ENCODE measurements at regions not wholly inside any gene's neighbourhood (a gene's known extent, or its start where the extent isn't known, plus 50 kb on each side); places are given as distances from the start of the nearest gene placed in this dataset.

DNA sequence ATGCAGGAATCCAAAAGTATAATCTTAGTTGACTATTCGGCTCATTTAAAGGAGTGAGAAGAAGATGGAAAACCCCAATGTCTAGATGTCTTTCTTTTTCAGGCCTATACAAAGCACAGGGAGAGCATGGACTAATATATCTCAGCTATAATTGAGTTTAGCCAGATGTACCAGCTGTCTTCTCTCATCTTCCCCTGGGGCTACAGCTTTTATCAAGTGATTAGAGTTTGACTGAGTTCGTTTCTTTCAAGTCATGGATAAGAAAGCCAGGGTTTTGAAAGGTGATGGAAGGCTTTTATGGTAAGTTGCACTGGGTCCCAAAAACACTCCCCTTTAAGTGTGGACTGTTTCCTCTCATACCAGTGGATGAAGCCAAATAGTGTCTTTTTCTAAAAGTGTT is 1172.8 kb upstream of the TENM4 start:
- Histone ChIP-seq H3K36me3 (replicated peaks in 1 of 2) (no peaks in the 10 kb centered on the region), H3K27me3 (no peaks in the 10 kb centered on the region), H3K4me1 (replicated peaks in 1 of 2) (no peaks in the 10 kb centered on the region), H3K9me3 (replicated peaks in 1 of 3) (no peaks in the 10 kb centered on the region), H3K27ac (no peak overlapping the region), H3K4me3 (no peak overlapping the region)
- WGBS, 4 donors = 62 to 76% (median 71%) methylated on average over 2 of the region's 2 CpGs
- TF ChIP-seq, protein P1, sequence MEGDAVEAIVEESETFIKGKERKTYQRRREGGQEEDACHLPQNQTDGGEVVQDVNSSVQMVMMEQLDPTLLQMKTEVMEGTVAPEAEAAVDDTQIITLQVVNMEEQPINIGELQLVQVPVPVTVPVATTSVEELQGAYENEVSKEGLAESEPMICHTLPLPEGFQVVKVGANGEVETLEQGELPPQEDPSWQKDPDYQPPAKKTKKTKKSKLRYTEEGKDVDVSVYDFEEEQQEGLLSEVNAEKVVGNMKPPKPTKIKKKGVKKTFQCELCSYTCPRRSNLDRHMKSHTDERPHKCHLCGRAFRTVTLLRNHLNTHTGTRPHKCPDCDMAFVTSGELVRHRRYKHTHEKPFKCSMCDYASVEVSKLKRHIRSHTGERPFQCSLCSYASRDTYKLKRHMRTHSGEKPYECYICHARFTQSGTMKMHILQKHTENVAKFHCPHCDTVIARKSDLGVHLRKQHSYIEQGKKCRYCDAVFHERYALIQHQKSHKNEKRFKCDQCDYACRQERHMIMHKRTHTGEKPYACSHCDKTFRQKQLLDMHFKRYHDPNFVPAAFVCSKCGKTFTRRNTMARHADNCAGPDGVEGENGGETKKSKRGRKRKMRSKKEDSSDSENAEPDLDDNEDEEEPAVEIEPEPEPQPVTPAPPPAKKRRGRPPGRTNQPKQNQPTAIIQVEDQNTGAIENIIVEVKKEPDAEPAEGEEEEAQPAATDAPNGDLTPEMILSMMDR (IDR thresholded peaks at IDR 0.05) = no peak
- no peak for TF ChIP-seq POLR2A (IDR thresholded peaks at IDR 0.05)
- no peak for DNase-seq
- intact Hi-C loops (cut with DNase I) = no loop called here

GRCh38 chr11:80610516-80610915 is 1169.7 kb upstream of the TENM4 start:
- Histone ChIP-seq H3K36me3 (replicated peaks in 1 of 2) (no peaks in the 10 kb centered on the region), H3K27me3 (no peaks in the 10 kb centered on the region), H3K4me3 (no peak overlapping the region), H3K27ac (no peak overlapping the region), H3K4me1 (replicated peaks in 1 of 2) (no peaks in the 10 kb centered on the region), H3K9me3 (replicated peaks in 1 of 3) (no peaks in the 10 kb centered on the region)
- no peak for TF ChIP-seq POLR2A (IDR thresholded peaks at IDR 0.05)
- TF ChIP-seq, protein P1 (IDR thresholded peaks at IDR 0.05) = no peak
- intact Hi-C loops (cut with DNase I) = no loop called here
- WGBS, 4 donors = 91 to 96% (median 95%) methylated on average over 7 of the region's 7 CpGs
- no peak for DNase-seq

DNA sequence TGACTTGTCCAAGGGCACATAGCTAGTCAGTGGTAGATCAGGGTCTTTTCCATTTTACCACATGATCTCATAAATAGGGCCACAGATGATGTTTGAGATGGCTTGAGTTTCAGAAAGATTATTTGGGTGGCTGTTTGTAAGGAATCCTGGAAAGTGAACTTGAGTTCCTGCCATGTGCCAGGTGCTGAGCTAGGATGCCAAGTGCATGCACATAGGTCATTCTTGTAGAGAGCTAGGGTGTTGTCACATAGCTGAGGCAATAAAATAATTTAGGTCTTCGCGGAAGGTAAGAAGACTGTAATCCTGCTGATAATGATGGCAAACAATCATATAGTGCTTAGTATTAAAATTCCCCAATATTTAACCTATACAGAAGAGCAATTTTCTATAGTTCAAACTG is 1162.6 kb upstream of the TENM4 start:
- 93 to 100% (median 98%) methylated on average over 2 of the region's 2 CpGs for WGBS, 4 donors
- no peak for DNase-seq
- TF ChIP-seq, protein P1 (IDR thresholded peaks at IDR 0.05) = no peak
- no peak for TF ChIP-seq POLR2A (IDR thresholded peaks at IDR 0.05)
- H3K4me3 ChIP-seq = no peak overlapping the region
- no peaks in the 10 kb centered on the region for H3K4me1 ChIP-seq (replicated peaks in 1 of 2)
- no peaks in the 10 kb centered on the region for H3K36me3 ChIP-seq (replicated peaks in 1 of 2)
- H3K27me3 ChIP-seq = no peaks in the 10 kb centered on the region
- no peak overlapping the region for H3K27ac ChIP-seq
- intact Hi-C loops (cut with DNase I) = no loop called here
- no peaks in the 10 kb centered on the region for H3K9me3 ChIP-seq (replicated peaks in 1 of 3)

- no peak overlapping the region for H3K4me3 ChIP-seq
- intact Hi-C loops (cut with DNase I) = no loop called here
- no peaks in the 10 kb centered on the region for H3K4me1 ChIP-seq (replicated peaks in 1 of 2)
- 90 to 95% (median 91%) methylated on average over 6 of the region's 6 CpGs for WGBS, 4 donors
- DNase-seq = no peak
- H3K27ac ChIP-seq = no peak overlapping the region
- H3K36me3 ChIP-seq (replicated peaks in 1 of 2) = no peaks in the 10 kb centered on the region
- H3K9me3 ChIP-seq (replicated peaks in 1 of 3) = no peaks in the 10 kb centered on the region
- H3K27me3 ChIP-seq = no peaks in the 10 kb centered on the region
- TF ChIP-seq POLR2A (IDR thresholded peaks at IDR 0.05) = no peak
- TF ChIP-seq, protein P1 (IDR thresholded peaks at IDR 0.05) = no peak
Measured at GRCh38 chr11:80598905-80599304, 1158.1 kb upstream of the TENM4 start.

All from adrenal gland (tissue), 9 donors.